Ovary (tissue), 3 donors: ENCODE measurements at regions not wholly inside any gene's neighbourhood (a gene's known extent, or its start where the extent isn't known, plus 50 kb on each side); places are given as distances from the start of the nearest gene placed in this dataset.

Source experiments
- CTCF ChIP-seq, 3 donors: fragments of 450-650 bp in 2 of 3; fragments of 200-600 bp in 1 of 3; IDR thresholded peaks; one replicate each; pipeline versions ENCODE4 v1.5.1 to v1.8.0; 2016 to 2022; ENCODE audit warnings: antibody characterized with exemption in 3 of 3, mild to moderate bottlenecking in 1 of 3
- EP300 ChIP-seq: sonication (generic); formaldehyde crosslinking; IDR thresholded peaks from one replicate; pipeline ENCODE4 v1.6.1; 2017; ENCODE audit warnings: antibody characterized with exemption
- POLR2A ChIP-seq: fragments of 450-650 bp; IDR thresholded peaks from one replicate; pipeline ENCODE4 v1.6.1; 2017; ENCODE audit warnings: antibody characterized with exemption, mild to moderate bottlenecking, moderate library complexity
- donor health status: DM: no; HTN: no; CAD: no.

GRCh38 chr5:62001640-62002039 lies 304.4 kb upstream of the KIF2A start:
- TF ChIP-seq POLR2A (no peak), CTCF (IDR thresholded peaks at IDR 0.05) (no peak), EP300 (no peak)
